ENCODE measurements at regions not wholly inside any gene's neighbourhood (a gene's known extent, or its start where the extent isn't known, plus 50 kb on each side); places are given as distances from the start of the nearest gene placed in this dataset.

GRCh38 chr13:55263045-55263444 lies 1877.7 kb upstream of the PRR20A start:
- no peak for DNase-seq (ENCODE audit: low read depth)

DNA sequence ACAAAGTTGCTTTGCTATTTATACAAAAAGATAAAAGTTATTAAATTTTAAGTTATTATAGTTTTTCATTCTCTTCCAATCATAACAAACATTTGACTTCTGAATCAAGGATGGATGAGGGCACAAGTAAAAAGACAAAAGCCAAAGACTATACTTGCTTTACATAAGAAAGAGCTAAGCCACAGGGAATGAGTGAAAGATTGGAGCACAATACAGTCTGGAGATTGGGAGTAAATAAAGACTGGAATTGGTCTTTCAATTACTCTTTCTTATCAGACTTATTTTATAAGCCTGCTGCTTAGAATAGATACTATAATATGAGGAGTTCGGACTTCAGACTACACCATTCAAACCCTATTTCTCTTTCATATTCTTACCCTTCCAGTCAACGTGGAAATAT lies 1874.1 kb upstream of the PRR20A start:
- no peak for DNase-seq (ENCODE audit: low read depth)

DNA sequence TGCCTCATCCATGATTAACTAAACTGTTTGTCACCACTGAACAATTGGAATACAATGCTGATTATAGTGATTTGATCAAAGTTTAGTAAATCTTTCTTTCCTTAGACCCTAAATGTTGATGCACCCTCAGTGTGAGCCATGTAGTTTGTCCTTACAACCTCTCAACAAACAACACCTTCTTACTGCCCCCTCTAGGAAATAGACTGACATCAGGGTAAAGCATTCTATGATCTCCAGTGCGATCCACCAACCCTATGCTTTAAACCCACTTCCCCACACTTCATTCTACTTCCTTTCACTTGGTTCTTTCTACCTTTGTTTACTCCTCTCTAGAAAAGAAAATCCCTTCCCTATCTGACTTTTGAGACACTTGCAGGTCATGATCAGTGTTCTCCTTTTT lies 1842.5 kb upstream of the PRR20A start:
- DNase-seq (ENCODE audit: low read depth) = no peak

DNA sequence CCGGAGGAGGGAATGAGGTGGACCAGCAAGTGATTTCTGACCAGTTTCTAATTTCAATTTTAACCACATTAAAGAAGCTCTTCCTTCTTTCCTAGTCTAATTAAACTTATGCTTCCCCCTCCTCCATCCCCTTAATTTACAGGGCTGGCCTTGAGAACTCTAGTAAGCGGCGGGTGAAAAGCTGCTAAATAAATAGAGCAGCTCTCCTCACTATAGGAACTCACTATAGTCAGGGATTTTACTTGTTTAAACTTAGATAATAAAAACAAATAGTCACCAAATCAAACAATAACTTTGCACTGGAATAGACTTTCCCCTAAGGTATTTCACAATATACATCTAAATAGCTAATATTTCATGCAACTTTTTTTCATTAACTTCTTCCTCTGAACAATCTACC lies 1838.2 kb upstream of the PRR20A start:
- no peak for DNase-seq (ENCODE audit: low read depth)

DNA sequence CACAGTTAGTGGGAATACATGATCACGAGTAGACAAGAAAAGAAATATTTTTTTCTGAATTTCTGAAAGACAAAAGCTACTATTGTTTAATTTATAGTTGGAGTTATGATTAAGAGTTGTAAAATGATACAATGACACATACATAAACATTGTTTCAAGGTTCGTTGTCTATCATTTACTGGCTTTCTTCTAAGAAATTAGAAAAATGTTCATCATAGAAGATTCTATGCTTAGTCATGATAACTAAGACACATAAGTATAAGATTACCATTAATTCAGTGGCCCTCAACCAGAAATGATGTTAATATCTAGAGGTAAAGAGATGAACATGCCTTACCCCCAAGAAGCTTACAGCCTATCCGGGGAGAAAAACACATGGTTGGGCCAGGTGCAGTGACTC lies 1832.8 kb upstream of the PRR20A start:
- DNase-seq (ENCODE audit: low read depth) = no peak

DNA sequence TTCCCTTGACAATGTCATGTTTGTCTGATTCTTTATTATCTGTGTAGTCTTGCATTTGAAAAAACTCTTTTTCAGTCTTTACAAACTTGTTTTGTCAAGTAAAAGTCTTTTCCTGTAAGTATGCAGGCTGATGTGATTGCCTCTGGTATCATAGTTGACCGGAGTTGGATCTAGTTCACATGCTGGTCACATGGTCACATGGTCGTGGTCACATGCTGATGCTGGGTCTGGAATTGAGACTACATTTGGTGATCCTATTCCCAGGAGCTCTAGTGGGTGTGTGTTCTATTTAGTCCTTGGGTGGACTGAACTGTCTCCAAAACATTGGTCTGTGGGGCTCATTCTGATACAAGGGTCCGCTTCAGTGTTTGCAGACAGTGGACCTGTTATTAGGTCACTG lies 1798.8 kb upstream of the PRR20A start:
- no peak for DNase-seq (ENCODE audit: low read depth)

DNA sequence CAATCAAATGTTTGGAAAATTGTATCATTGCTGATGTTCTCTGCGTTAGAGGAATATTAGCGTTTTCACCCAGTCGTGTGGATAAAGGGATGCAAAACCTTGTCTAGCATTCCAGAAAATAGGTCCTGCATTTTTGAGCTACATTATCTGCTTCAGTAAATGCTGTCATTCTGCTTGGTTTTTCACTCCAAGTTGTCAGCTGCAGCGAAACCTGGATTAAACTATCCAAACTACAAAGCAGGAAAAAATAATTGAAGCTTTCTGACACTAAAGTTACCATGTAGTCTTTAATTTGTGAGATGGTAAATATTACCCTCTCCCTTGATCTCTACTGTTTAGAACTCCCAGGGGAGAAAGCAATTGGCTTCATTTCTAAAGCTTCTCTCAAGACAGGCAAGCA lies 1795.5 kb upstream of the PRR20A start:
- no peak for DNase-seq (ENCODE audit: low read depth)

DNA sequence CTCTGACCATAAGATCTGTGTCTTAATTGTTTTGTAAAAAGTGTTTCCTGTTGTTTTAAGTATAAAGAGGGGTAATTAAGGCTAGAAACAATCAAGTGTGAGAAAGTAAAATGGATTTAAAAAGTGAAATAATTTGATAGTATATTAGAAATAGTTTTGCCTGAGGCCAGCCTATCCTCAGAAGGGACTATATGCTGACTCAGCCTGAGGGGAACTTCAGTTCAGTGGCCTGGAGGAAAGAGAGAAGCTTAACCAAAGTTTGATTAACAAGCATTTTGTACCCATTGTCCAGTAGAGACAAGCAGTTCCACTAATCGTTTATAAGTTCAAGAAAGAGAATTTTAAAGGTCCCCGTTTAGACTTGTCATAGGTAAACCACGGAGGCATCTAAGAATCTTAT lies 1793.2 kb upstream of the PRR20A start:
- DNase-seq (ENCODE audit: low read depth) = no peak

DNA sequence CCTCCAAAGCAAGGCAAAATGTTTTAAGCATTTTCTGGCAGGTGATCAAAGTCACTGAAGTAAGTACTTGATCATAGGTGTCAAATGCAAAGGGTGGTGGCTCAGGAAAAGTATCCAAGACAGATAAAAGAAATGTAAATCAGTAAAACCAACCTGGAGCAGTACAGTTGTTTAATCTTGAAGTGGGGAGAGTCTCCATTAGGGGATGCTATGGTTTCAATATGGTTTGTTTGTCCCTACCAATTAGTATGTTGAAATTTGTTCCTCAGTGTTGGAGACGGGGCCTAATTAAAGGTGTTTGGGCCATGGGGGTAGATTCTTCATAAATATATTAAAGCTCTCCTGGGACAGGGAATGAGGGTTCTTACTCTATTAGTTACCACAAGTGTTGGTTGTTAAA lies 1781.7 kb upstream of the PRR20A start:
- DNase-seq (ENCODE audit: low read depth) = no peak

GRCh38 chr13:55361141-55361540 lies 1779.6 kb upstream of the PRR20A start:
- no peak for DNase-seq (ENCODE audit: low read depth)

- no peak for DNase-seq (ENCODE audit: low read depth)
Measured at GRCh38 chr13:55366676-55367075, 1774.0 kb upstream of the PRR20A start.

DNA sequence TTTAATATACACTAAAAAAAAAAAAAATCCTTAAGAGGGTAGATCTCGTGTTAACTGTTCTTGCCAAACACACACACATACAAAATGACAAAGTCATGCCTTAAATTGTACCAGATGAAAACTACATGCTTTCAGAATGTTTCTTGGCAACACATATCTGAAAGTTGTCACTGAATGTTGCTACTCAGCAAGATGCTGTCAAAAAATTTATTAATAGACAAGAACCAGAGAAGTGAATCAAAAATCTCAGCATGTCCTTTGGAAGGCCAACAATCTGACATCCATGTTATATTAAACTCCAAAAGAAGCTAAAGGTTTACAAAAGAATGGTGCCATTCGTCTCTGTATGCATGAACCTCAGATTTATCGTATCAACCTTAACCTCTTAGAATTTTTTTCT lies 1746.2 kb upstream of the PRR20A start:
- no peak for DNase-seq (ENCODE audit: low read depth)

- DNase-seq (ENCODE audit: low read depth) = no peak
Measured at GRCh38 chr13:55402870-55403269, 1737.8 kb upstream of the PRR20A start.

DNA sequence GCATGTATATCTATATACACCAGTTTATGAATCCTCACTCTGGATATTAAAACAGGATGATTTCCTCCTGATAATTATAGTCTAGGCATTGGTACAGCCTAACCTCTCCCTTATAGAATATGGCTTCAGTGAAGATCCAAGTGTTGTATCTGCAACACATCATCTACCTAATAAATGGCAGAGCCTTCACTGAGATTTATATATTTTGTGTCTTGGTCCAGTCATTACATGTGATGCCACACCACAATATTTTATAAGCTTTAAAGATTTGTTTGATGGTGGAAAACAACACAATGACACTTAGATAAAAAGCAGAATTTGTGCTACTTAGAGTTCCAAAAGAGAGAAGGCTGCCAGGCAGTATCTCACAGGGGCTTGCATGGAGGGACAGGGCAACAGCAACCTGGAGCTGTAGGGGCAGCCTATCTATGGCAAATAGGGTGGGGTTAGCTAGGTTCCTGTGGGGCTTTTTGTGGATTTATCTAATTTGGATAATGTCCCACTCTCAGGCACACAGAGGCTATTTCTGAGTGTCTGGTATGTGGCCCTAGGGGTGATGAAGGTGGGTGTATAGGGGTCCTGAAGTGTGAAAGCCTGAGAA lies 1736.7 kb upstream of the PRR20A start:
- no peak for DNase-seq (ENCODE audit: low read depth)

DNA sequence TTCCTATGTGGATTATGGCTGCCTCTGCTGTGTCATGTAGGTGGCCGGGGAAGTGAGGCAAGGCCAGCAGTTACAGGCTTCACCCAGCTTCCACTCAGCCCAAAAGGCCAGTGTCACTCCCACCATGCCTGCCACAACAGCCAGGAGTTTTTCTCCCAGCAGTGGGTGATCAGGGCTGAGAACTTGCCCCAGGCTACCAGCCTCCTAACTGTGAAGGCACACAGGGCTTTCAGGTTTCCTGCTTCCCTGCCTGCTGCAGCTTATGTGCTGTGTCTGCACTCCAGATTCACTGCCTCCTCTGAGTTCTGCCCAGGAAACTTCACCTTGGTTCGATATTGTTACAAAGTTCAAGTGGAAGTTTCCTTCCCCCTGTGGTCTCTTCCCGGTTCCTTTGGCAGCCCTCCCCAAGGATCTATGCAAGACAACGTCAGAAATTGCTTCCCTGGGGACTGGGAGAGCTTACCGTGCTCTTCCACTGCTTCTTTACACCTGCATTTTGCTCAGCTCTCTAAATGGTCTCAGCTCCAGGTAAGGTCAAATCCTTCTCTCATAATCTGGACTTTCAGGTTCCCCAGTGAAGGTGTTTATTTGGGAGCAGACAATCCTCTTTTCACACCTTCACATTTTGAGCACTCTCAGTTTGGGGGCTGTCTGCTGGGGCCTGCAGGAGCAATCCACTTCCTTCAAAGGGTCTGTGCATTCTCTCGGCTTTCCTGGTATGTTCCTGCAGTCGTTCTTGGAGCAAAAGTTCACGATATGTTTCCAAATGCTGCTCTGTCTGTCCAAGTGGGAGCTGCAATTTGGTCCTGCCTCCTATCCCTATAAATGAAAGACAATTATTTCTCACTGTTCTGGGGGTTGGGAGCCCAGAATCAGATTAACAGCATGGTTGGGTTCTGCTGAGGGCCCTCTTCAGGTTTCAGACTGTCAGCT lies 1730.1 kb upstream of the PRR20A start:
- no peak for DNase-seq (ENCODE audit: low read depth)

DNA sequence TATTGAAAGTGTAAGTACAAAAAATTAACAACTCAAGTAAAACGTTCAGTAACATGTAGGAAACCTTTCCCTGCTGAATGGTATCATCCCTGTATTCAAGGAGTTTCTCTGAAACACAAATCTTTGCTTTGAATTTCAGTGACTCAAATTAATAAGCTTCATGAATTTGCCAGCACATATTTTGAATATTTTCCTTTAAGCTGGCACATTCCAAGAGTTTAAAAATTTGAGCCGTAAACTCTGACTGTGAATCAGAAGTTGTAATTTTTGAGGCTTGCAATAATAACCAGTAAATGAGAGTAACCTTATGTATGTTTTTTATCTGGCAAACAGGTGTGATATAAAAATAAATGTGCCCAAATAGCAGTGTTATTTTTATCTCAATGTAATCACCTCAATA lies 1722.6 kb upstream of the PRR20A start:
- DNase-seq (ENCODE audit: low read depth) = no peak

DNA sequence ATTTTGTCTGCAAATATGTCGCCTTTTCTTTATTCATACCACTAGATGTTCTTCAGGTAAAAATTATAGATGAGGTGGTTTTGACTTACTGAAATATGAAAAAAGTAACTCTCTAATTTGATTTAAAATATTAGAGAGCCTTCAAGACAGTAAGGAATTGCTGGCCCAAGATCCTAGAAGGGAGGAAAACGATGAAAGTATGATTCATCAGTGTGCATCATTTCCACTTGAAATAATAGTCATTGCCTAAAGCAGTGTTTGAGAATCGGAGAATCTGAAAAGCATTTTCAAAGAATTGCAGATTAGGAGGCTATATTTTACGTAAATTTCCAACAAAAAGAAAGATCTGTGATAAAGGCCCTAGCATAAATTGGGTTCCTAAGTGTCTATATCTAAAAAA lies 1707.9 kb upstream of the PRR20A start:
- no peak for DNase-seq (ENCODE audit: low read depth)

DNA sequence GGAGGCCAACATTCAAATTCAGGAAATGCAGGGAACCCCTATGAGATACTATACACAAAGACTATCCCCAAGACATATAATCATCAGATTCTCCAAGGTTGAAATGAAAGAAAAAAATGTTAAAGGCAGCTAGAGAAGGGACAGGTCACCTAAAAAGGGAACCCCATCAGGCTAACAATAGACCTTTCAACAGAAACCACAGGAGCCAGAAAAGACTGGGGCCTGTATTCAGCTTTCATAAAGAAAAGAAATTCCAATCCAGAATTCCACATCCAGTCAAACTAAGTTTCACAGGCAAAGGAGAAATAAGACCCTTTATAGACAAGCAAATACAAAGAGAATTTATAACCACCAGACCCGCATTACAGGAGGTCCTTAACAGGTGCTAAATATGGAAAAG lies 1703.6 kb upstream of the PRR20A start:
- no peak for DNase-seq (ENCODE audit: low read depth)

- DNase-seq (ENCODE audit: low read depth) = no peak
Measured at GRCh38 chr13:55439450-55439849, 1701.3 kb upstream of the PRR20A start.

GRCh38 chr13:55440465-55441085 lies 1700.1 kb upstream of the PRR20A start:
- DNase-seq (ENCODE audit: low read depth) = no peak

DNA sequence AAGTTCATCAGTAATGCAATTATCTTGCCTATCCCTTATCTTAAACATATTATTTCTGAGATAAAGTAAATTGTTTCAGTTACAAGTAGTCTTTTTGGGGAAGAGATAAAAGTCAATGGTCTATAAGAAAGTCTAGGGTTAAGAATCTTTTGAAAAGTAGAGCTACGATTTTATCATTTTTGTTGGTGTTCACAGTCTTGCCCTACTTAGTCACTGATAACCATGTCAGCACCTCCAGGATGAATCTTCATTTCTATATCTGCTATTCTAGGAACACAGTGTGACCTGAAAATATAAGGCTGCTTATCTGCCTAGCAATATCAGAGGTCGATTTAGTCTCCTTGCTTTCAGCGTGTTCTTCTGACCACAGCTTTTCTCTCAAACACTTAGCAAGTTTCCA lies 1676.5 kb upstream of the PRR20A start:
- no peak for DNase-seq (ENCODE audit: low read depth)

- DNase-seq (ENCODE audit: low read depth) = no peak
Measured at GRCh38 chr13:55467476-55467875, 1673.2 kb upstream of the PRR20A start.

DNA sequence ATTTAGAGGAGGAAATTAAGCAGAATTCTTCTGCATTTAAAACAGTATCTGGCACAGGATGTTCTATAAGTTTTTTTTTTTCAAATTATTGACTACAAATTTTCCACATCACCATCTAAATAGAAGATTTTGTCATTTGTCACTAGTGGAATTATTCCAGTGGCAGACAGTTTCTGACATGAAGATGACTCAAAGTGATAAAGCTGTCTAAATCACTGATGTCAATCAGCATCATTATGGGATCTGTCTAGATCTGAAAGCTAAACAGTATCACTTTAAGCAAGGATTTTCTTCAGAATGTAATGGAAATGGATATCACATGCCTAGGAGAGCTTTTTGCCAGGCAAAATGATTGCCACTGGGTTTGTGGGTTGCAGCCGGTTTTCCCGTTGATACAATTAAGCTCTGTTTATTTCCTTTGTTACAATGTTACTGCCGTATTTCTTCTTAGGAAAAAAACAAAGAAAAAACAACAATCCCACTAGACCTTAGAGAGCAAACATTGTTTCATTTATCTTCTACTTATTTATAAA lies 1657.0 kb upstream of the PRR20A start:
- no peak for DNase-seq (ENCODE audit: low read depth)

Measured in iris pigment epithelial cell (primary cell).